ENCODE measurements at regions not wholly inside any gene's neighbourhood (a gene's known extent, or its start where the extent isn't known, plus 50 kb on each side); places are given as distances from the start of the nearest gene placed in this dataset.

GRCh38 chr4:22253431-22253830 is 262.4 kb downstream of the ADGRA3 start:
- no peak for TF ChIP-seq CTCF (IDR thresholded peaks at IDR 0.05; ENCODE audit: borderline replicate concordance, extremely low read depth, low read length, poor library complexity, severe bottlenecking)
- TF ChIP-seq EZH2 (IDR thresholded peaks at IDR 0.05; ENCODE audit: borderline replicate concordance, low read depth, low read length, severe bottlenecking): no peak
